ENCODE measurements at regions not wholly inside any gene's neighbourhood (a gene's known extent, or its start where the extent isn't known, plus 50 kb on each side); places are given as distances from the start of the nearest gene placed in this dataset.

GRCh38 chr6:115873901-115874300, 186.8 kb downstream of the FRK start:
- Mint-ChIP-seq H3K36me3 (ENCODE audit: low read depth) (no peaks in the 10 kb centered on the region), H3K4me3 (no peak overlapping the region), H3K9me3 (no peaks in the 10 kb centered on the region), H3K27me3 (ENCODE audit: insufficient read depth, low read depth, poor library complexity) (peaks cover 2% of the 10 kb centered on the region), H3K27ac (no peak overlapping the region), H3K4me1 (no peaks in the 10 kb centered on the region)
- Histone ChIP-seq H3K4me1 (ENCODE audit: insufficient read depth) (no peaks in the 10 kb centered on the region), H3F3A (replicated peaks; ENCODE audit: low read depth) (no peaks in the 10 kb centered on the region), H4K20me1 (replicated peaks; ENCODE audit: insufficient read depth) (no peaks in the 10 kb centered on the region), H3K27ac (ENCODE audit: low read depth) (no peak overlapping the region), H3K4me3 (no peak overlapping the region), H3K36me3 (ENCODE audit: insufficient read depth) (no peaks in the 10 kb centered on the region), H2AFZ (no peak overlapping the region), H3K79me2 (replicated peaks; ENCODE audit: insufficient read depth) (no peaks in the 10 kb centered on the region), H3K4me2 (no peak overlapping the region), H3K9me2 (ENCODE audit: insufficient read depth) (no peaks in the 10 kb centered on the region), H3K27me3 (ENCODE audit: insufficient read depth) (no peaks in the 10 kb centered on the region)
- DNase-seq (ENCODE audit: low spot score) = no peak
- ATAC-seq = no peak
- TF ChIP-seq REST (IDR thresholded peaks at IDR 0.05; ENCODE audit: unreplicated experiment) (no peak), ZNF114 (CRISPR knock-in tag; IDR thresholded peaks at IDR 0.05) (no peak), JUNB (IDR thresholded peaks at IDR 0.05; ENCODE audit: unreplicated experiment) (no peak)

- H3K27me3 ChIP-seq (ENCODE audit: insufficient read depth) = no peaks in the 10 kb centered on the region
- TF ChIP-seq NANOG (IDR thresholded peaks at IDR 0.05; ENCODE audit: borderline replicate concordance) (no peak), JUNB (IDR thresholded peaks at IDR 0.05; ENCODE audit: unreplicated experiment) (no peak), CREB1 (CRISPR knock-in tag; IDR thresholded peaks at IDR 0.05; ENCODE audit: low read depth) (no peak), REST (IDR thresholded peaks at IDR 0.05; ENCODE audit: unreplicated experiment) (no peak), EZH2phosphoT487 (IDR thresholded peaks at IDR 0.05; ENCODE audit: unreplicated experiment) (no peak), ZNF462 (CRISPR knock-in tag; IDR thresholded peaks at IDR 0.05) (no peak), ZNF114 (CRISPR knock-in tag; IDR thresholded peaks at IDR 0.05) (no peak), EZH2 (IDR thresholded peaks at IDR 0.05; ENCODE audit: low read depth, unreplicated experiment) (no peak)
Measured at GRCh38 chr6:115870464-115870863, 190.2 kb downstream of the FRK start.

More at GRCh38 chr6:115870464-115870863, 190.2 kb downstream of the FRK start:
- no peak overlapping the region for H3K27ac Mint-ChIP-seq
- H3K36me3 ChIP-seq (ENCODE audit: insufficient read depth) = no peaks in the 10 kb centered on the region
- H3K9me3 Mint-ChIP-seq = no peaks in the 10 kb centered on the region
- no peaks in the 10 kb centered on the region for H3K79me2 ChIP-seq (replicated peaks; ENCODE audit: insufficient read depth)
- peaks cover 2% of the 10 kb centered on the region for H3K27me3 Mint-ChIP-seq (ENCODE audit: insufficient read depth, low read depth, poor library complexity)
- H3K4me1 ChIP-seq (ENCODE audit: insufficient read depth) = no peaks in the 10 kb centered on the region
- ATAC-seq = no peak
- no peaks in the 10 kb centered on the region for H3K4me1 Mint-ChIP-seq
- DNase-seq (ENCODE audit: low spot score) = no peak
- H4K20me1 ChIP-seq (replicated peaks; ENCODE audit: insufficient read depth) = no peaks in the 10 kb centered on the region
- H3K36me3 Mint-ChIP-seq (ENCODE audit: low read depth) = no peaks in the 10 kb centered on the region
- H3K27ac ChIP-seq (ENCODE audit: low read depth) = no peak overlapping the region
- no peaks in the 10 kb centered on the region for H3K9me2 ChIP-seq (ENCODE audit: insufficient read depth)
- H3F3A ChIP-seq (replicated peaks; ENCODE audit: low read depth) = no peaks in the 10 kb centered on the region
- H2AFZ ChIP-seq = no peak overlapping the region
- H3K4me3 Mint-ChIP-seq = no peak overlapping the region
- H3K4me2 ChIP-seq = no peak overlapping the region
- no peak overlapping the region for H3K4me3 ChIP-seq

Data from GM23338 (cell line).